WTC11 (cell line): ENCODE measurements at regions not wholly inside any gene's neighbourhood (a gene's known extent, or its start where the extent isn't known, plus 50 kb on each side); places are given as distances from the start of the nearest gene placed in this dataset.

Source experiments
- ATAC-seq: fragments of 200-7000 bp; cut with Tn5 transposase; 2 replicates; pipeline ENCODE4 v1.10.0; 2021; ENCODE audit warnings: mild to moderate bottlenecking, moderate library complexity
- CTCF ChIA-PET: fragments of 300-600 bp; sonication (Branson Sonifier 250); formaldehyde crosslinking; loops from one replicate; lab custom pipeline; 2021; ENCODE audit warnings: antibody characterized with exemption; lab: Charles Lee
- POLR2A ChIA-PET: fragments of 350-600 bp; sonication (Branson Sonifier 250); formaldehyde crosslinking; loops from one replicate; lab custom pipeline; 2021; ENCODE audit warnings: antibody characterized with exemption; lab: Charles Lee
- DNase-seq: peaks from one replicate; pipeline ENCODE4 v3.0.0; 2021; ENCODE audit warnings: low spot score
- H3K27ac Mint-ChIP-seq: 2 replicates; pipeline ENCODE4 v1.8.0; 2021; ENCODE audit warnings: mixed read lengths
- H3K27me3 Mint-ChIP-seq: 2 replicates; pipeline ENCODE4 v1.8.0; 2021; ENCODE audit warnings: low read depth, mild to moderate bottlenecking, moderate library complexity, mixed read lengths
- H3K36me3 Mint-ChIP-seq: 2 replicates; pipeline ENCODE4 v1.8.0; 2021; ENCODE audit warnings: mixed read lengths
- H3K4me1 Mint-ChIP-seq: 2 replicates; pipeline ENCODE4 v1.8.0; 2022; ENCODE audit warnings: mixed read lengths
- H3K4me3 Mint-ChIP-seq: 2 replicates; pipeline ENCODE4 v1.8.0; 2021; ENCODE audit warnings: mild to moderate bottlenecking, moderate library complexity, mixed read lengths
- H3K9me3 Mint-ChIP-seq: 2 replicates; pipeline ENCODE4 v1.8.0; 2021; ENCODE audit warnings: mixed read lengths
- CDX4 ChIP-seq: fragments of 250-450 bp; sonication (Bioruptor Pico); IDR thresholded peaks from 2 replicates; pipeline ENCODE4 v1.9.0; 2021; ENCODE audit warnings: moderate library complexity, mild to moderate bottlenecking, inconsistent platforms, borderline replicate concordance
- CTCF ChIP-seq: fragments of 200-600 bp; IDR thresholded peaks from 2 replicates; pipeline ENCODE4 v1.8.0; 2022; ENCODE audit warnings: antibody characterized with exemption
- ETV6 ChIP-seq: sonication (generic); formaldehyde crosslinking; IDR thresholded peaks from 2 replicates; pipeline ENCODE4 v1.8.1; 2022; ENCODE audit warnings: mild to moderate bottlenecking, missing genetic modification reagents
- MXD4 ChIP-seq: fragments of 250-450 bp; sonication (Bioruptor Pico); IDR thresholded peaks from 2 replicates; pipeline ENCODE4 v1.8.0; 2021; ENCODE audit warnings: mild to moderate bottlenecking, moderate library complexity, borderline replicate concordance
- NFE2L1 ChIP-seq: sonication (generic); formaldehyde crosslinking; IDR thresholded peaks from 2 replicates; pipeline ENCODE4 v1.8.1; 2023; ENCODE audit warnings: missing genetic modification reagents
- NR3C1 ChIP-seq: sonication (generic); formaldehyde crosslinking; conservative IDR thresholded peaks from 2 replicates; pipeline ENCODE4 v1.8.1; 2023; ENCODE audit warnings: low read depth, mild to moderate bottlenecking, missing genetic modification reagents
- PRRX2 ChIP-seq: fragments of 250-450 bp; sonication (Bioruptor Pico); IDR thresholded peaks from 2 replicates; pipeline ENCODE4 v1.8.0; 2021; ENCODE audit warnings: mild to moderate bottlenecking
- SOX15 ChIP-seq: fragments of 250-450 bp; sonication (Bioruptor Pico); IDR thresholded peaks from 2 replicates; pipeline ENCODE4 v1.9.0; 2021; ENCODE audit warnings: mild to moderate bottlenecking
- TP53 ChIP-seq: sonication (generic); formaldehyde crosslinking; IDR thresholded peaks from 2 replicates; pipeline ENCODE4 v1.8.1; 2023; ENCODE audit warnings: mild to moderate bottlenecking, missing genetic modification reagents
- ZBTB21 ChIP-seq: sonication (generic); formaldehyde crosslinking; IDR thresholded peaks from 2 replicates; pipeline ENCODE4 v1.8.1; 2023; ENCODE audit warnings: mild to moderate bottlenecking, missing genetic modification reagents, borderline replicate concordance
- ZNF232 ChIP-seq: sonication (generic); formaldehyde crosslinking; IDR thresholded peaks from 2 replicates; pipeline ENCODE4 v1.8.0; 2022; ENCODE audit warnings: mild to moderate bottlenecking, missing genetic modification reagents
- ZNF671 ChIP-seq: fragments of 250-450 bp; sonication (Bioruptor Pico); IDR thresholded peaks from 2 replicates; pipeline ENCODE4 v1.8.0; 2021; ENCODE audit warnings: mild to moderate bottlenecking
- TF ChIP-seq, protein P1 (sequence below): sonication (generic); formaldehyde crosslinking; IDR thresholded peaks from 2 replicates; pipeline ENCODE4 v1.8.0; 2023; ENCODE audit warnings: mild to moderate bottlenecking, missing genetic modification reagents
- TF ChIP-seq, protein P2 (sequence below): sonication (generic); formaldehyde crosslinking; IDR thresholded peaks from 2 replicates; pipeline ENCODE4 v1.8.1; 2023; ENCODE audit warnings: mild to moderate bottlenecking, missing genetic modification reagents, moderate library complexity
- TF ChIP-seq, protein P3 (sequence below): sonication (generic); formaldehyde crosslinking; IDR thresholded peaks from 2 replicates; pipeline ENCODE4 v1.8.0; 2022; ENCODE audit warnings: mild to moderate bottlenecking, missing genetic modification reagents

- TF ChIP-seq ZNF671 = no peak
- TF ChIP-seq ETV6 (CRISPR knock-in tag) = no peak
Measured at GRCh38 chr3:99131876-99132275, 230.4 kb upstream of the DCBLD2 start (continued).

GRCh38 chr3:99128725-99129505 is 227.4 kb upstream of the DCBLD2 start:
- H3K27ac Mint-ChIP-seq = no peak overlapping the region
- TF ChIP-seq, protein P1, sequence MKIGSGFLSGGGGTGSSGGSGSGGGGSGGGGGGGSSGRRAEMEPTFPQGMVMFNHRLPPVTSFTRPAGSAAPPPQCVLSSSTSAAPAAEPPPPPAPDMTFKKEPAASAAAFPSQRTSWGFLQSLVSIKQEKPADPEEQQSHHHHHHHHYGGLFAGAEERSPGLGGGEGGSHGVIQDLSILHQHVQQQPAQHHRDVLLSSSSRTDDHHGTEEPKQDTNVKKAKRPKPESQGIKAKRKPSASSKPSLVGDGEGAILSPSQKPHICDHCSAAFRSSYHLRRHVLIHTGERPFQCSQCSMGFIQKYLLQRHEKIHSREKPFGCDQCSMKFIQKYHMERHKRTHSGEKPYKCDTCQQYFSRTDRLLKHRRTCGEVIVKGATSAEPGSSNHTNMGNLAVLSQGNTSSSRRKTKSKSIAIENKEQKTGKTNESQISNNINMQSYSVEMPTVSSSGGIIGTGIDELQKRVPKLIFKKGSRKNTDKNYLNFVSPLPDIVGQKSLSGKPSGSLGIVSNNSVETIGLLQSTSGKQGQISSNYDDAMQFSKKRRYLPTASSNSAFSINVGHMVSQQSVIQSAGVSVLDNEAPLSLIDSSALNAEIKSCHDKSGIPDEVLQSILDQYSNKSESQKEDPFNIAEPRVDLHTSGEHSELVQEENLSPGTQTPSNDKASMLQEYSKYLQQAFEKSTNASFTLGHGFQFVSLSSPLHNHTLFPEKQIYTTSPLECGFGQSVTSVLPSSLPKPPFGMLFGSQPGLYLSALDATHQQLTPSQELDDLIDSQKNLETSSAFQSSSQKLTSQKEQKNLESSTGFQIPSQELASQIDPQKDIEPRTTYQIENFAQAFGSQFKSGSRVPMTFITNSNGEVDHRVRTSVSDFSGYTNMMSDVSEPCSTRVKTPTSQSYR (CRISPR knock-in tag) = no peak
- no peak for TF ChIP-seq ZBTB21 (CRISPR knock-in tag)
- H3K27me3 Mint-ChIP-seq = no peaks in the 10 kb centered on the region
- CTCF ChIA-PET = no interaction called here
- no peaks in the 10 kb centered on the region for H3K4me1 Mint-ChIP-seq
- DNase-seq = no peak
- no peak overlapping the region for H3K4me3 Mint-ChIP-seq
- POLR2A ChIA-PET = no interaction called here
- H3K9me3 Mint-ChIP-seq = no peaks in the 10 kb centered on the region
- H3K36me3 Mint-ChIP-seq = no peaks in the 10 kb centered on the region
- ATAC-seq = no peak

GRCh38 chr3:99128235-99128634 is 226.7 kb upstream of the DCBLD2 start:
- Mint-ChIP-seq H3K27ac (no peak overlapping the region), H3K4me1 (no peaks in the 10 kb centered on the region), H3K9me3 (no peaks in the 10 kb centered on the region), H3K4me3 (no peak overlapping the region), H3K27me3 (no peaks in the 10 kb centered on the region), H3K36me3 (no peaks in the 10 kb centered on the region)
- TF ChIP-seq, protein P2, sequence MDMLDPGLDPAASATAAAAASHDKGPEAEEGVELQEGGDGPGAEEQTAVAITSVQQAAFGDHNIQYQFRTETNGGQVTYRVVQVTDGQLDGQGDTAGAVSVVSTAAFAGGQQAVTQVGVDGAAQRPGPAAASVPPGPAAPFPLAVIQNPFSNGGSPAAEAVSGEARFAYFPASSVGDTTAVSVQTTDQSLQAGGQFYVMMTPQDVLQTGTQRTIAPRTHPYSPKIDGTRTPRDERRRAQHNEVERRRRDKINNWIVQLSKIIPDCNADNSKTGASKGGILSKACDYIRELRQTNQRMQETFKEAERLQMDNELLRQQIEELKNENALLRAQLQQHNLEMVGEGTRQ (CRISPR knock-in tag) = no peak
- no peak for TF ChIP-seq ZNF232 (CRISPR knock-in tag)
- no peak for TF ChIP-seq SOX15
- TF ChIP-seq NR3C1 (CRISPR knock-in tag) = no peak
- no peak for TF ChIP-seq TP53
- TF ChIP-seq, protein P3, sequence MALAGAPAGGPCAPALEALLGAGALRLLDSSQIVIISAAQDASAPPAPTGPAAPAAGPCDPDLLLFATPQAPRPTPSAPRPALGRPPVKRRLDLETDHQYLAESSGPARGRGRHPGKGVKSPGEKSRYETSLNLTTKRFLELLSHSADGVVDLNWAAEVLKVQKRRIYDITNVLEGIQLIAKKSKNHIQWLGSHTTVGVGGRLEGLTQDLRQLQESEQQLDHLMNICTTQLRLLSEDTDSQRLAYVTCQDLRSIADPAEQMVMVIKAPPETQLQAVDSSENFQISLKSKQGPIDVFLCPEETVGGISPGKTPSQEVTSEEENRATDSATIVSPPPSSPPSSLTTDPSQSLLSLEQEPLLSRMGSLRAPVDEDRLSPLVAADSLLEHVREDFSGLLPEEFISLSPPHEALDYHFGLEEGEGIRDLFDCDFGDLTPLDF = no peak
- no peak for TF ChIP-seq MXD4 (CRISPR knock-in tag)
- no peak for TF ChIP-seq NFE2L1 (CRISPR knock-in tag)
- no peak for TF ChIP-seq PRRX2 (CRISPR knock-in tag)
- TF ChIP-seq CTCF = no peak
- no peak for TF ChIP-seq CDX4 (CRISPR knock-in tag)
- no peak for DNase-seq
- CTCF ChIA-PET = no interaction called here
- POLR2A ChIA-PET = no interaction called here
- ATAC-seq = no peak
